ENCODE measurements at regions not wholly inside any gene's neighbourhood (a gene's known extent, or its start where the extent isn't known, plus 50 kb on each side); places are given as distances from the start of the nearest gene placed in this dataset.

DNA sequence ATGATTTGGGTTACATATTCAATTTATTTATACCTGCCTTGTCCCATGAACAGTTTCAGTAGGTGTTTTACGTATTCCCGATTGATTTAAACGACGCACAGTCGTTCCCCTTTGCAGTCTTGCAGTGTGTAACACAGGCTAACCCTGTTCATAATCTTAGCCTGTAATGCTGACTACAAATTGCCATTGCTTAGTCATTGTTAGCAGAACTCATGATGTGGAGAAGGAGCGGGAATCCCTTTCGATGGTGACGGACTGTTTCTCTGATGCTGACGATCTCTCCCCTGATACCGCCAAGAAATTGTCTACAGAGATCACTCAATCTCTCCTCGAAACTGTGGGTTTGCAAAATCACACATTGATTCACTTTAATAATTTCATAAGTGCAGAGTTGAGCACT lies 93.2 kb downstream of the MRPL36 start:
- H4K20me1 ChIP-seq (ENCODE audit: insufficient read depth, low read length, poor library complexity, severe bottlenecking), result no peaks in the 10 kb centered on the region
- no peaks in the 10 kb centered on the region for H3F3A ChIP-seq (ENCODE audit: low read depth)
- H3K36me3 ChIP-seq (ENCODE audit: insufficient read depth, low read length), result no peaks in the 10 kb centered on the region
- no peaks in the 10 kb centered on the region for H3K27me3 ChIP-seq (ENCODE audit: insufficient read depth, low read length, poor library complexity, severe bottlenecking)
- TF ChIP-seq, protein P1, sequence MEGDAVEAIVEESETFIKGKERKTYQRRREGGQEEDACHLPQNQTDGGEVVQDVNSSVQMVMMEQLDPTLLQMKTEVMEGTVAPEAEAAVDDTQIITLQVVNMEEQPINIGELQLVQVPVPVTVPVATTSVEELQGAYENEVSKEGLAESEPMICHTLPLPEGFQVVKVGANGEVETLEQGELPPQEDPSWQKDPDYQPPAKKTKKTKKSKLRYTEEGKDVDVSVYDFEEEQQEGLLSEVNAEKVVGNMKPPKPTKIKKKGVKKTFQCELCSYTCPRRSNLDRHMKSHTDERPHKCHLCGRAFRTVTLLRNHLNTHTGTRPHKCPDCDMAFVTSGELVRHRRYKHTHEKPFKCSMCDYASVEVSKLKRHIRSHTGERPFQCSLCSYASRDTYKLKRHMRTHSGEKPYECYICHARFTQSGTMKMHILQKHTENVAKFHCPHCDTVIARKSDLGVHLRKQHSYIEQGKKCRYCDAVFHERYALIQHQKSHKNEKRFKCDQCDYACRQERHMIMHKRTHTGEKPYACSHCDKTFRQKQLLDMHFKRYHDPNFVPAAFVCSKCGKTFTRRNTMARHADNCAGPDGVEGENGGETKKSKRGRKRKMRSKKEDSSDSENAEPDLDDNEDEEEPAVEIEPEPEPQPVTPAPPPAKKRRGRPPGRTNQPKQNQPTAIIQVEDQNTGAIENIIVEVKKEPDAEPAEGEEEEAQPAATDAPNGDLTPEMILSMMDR (conservative IDR thresholded peaks at IDR 0.05; ENCODE audit: low read length), result no peak
- TF ChIP-seq EZH2phosphoT487 (IDR thresholded peaks at IDR 0.05; ENCODE audit: borderline replicate concordance), result no peak
- H3K9ac ChIP-seq (ENCODE audit: low read depth, low read length, poor library complexity, severe bottlenecking), result no peak overlapping the region
- H3K9me3 ChIP-seq (ENCODE audit: insufficient read depth, low read depth, low read length), result no peaks in the 10 kb centered on the region; the same call in 1 of the 2 replicates
- H3K4me1 ChIP-seq (ENCODE audit: insufficient read depth, low read length, poor library complexity, severe bottlenecking), result no peaks in the 10 kb centered on the region
- no peaks in the 10 kb centered on the region for H3K9me2 ChIP-seq (replicated peaks; ENCODE audit: low read depth, low read length)
- no peak overlapping the region for H3K4me2 ChIP-seq (ENCODE audit: low read depth, low read length, poor library complexity, severe bottlenecking)
- no peak overlapping the region for H3K4me3 ChIP-seq (ENCODE audit: low read length, poor library complexity, severe bottlenecking)
- no peak overlapping the region for H2AFZ ChIP-seq (ENCODE audit: low read length)
- H3K79me2 ChIP-seq (ENCODE audit: insufficient read depth, low read length), result no peaks in the 10 kb centered on the region

DNA sequence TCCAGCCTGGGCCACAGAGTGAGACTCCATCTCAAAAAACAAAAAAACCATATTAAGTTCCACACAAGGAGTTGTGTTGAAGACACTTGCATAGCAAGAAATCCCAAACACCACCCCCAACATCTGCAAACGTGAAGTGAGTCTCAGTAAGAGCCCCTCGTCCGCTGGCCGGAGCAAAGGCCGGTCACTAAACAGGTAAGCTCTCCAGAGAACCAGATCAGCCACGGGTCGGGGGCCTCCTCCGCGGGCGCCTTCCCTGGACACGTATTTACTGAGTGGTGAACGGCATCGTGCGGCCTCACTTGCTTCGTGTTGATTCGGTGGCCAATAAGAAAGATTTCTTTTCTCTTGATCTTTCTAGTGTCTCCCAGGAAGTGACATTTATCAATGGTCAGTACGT lies 93.6 kb downstream of the MRPL36 start:
- H3K9ac ChIP-seq (ENCODE audit: low read depth, low read length, poor library complexity, severe bottlenecking), result no peak overlapping the region
- H4K20me1 ChIP-seq (ENCODE audit: insufficient read depth, low read length, poor library complexity, severe bottlenecking), result no peaks in the 10 kb centered on the region
- TF ChIP-seq, protein P1 (conservative IDR thresholded peaks at IDR 0.05; ENCODE audit: low read length), result no peak
- no peak for TF ChIP-seq EZH2phosphoT487 (IDR thresholded peaks at IDR 0.05; ENCODE audit: borderline replicate concordance)
- no peaks in the 10 kb centered on the region for H3K79me2 ChIP-seq (ENCODE audit: insufficient read depth, low read length)
- H3K9me3 ChIP-seq (ENCODE audit: insufficient read depth, low read depth, low read length), result no peaks in the 10 kb centered on the region; the same call in 1 of the 2 replicates
- H3K4me2 ChIP-seq (ENCODE audit: low read depth, low read length, poor library complexity, severe bottlenecking), result no peak overlapping the region
- H2AFZ ChIP-seq (ENCODE audit: low read length), result no peak overlapping the region
- no peaks in the 10 kb centered on the region for H3K9me2 ChIP-seq (replicated peaks; ENCODE audit: low read depth, low read length)
- H3K4me1 ChIP-seq (ENCODE audit: insufficient read depth, low read length, poor library complexity, severe bottlenecking), result no peaks in the 10 kb centered on the region
- no peaks in the 10 kb centered on the region for H3F3A ChIP-seq (ENCODE audit: low read depth)
- no peaks in the 10 kb centered on the region for H3K36me3 ChIP-seq (ENCODE audit: insufficient read depth, low read length)
- no peaks in the 10 kb centered on the region for H3K27me3 ChIP-seq (ENCODE audit: insufficient read depth, low read length, poor library complexity, severe bottlenecking)
- no peak overlapping the region for H3K4me3 ChIP-seq (ENCODE audit: low read length, poor library complexity, severe bottlenecking)

DNA sequence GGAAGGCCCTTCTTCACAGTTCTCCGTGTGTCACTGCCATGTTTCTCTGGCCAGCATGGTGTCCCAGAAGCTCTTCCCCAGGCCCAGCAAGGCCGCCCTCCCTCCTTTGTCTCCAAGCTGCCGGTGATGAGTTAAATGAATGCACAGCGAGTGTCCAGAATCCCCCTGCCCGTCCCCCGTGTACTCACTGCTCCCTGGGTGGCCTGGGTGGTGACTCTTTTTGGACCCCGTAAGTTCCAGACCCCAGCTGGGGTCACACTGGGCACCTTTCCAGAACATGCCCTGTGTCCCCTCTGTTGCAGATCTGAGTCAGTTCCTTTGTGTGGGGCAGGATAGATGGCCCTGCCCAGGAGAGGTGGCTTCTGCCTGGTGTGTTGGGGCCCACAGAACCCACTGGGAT lies 95.0 kb downstream of the MRPL36 start:
- Histone ChIP-seq H3K9me3 (ENCODE audit: insufficient read depth, low read depth, low read length) (no peaks in the 10 kb centered on the region; the same call in 1 of the 2 replicates), H3K9ac (ENCODE audit: low read depth, low read length, poor library complexity, severe bottlenecking) (no peak overlapping the region), H3K4me1 (ENCODE audit: insufficient read depth, low read length, poor library complexity, severe bottlenecking) (no peaks in the 10 kb centered on the region), H3K79me2 (ENCODE audit: insufficient read depth, low read length) (no peaks in the 10 kb centered on the region), H4K20me1 (ENCODE audit: insufficient read depth, low read length, poor library complexity, severe bottlenecking) (no peaks in the 10 kb centered on the region), H3F3A (ENCODE audit: low read depth) (no peaks in the 10 kb centered on the region), H3K9me2 (replicated peaks; ENCODE audit: low read depth, low read length) (no peaks in the 10 kb centered on the region), H3K4me2 (ENCODE audit: low read depth, low read length, poor library complexity, severe bottlenecking) (no peak overlapping the region), H3K4me3 (ENCODE audit: low read length, poor library complexity, severe bottlenecking) (no peak overlapping the region), H3K36me3 (ENCODE audit: insufficient read depth, low read length) (no peaks in the 10 kb centered on the region), H3K27me3 (ENCODE audit: insufficient read depth, low read length, poor library complexity, severe bottlenecking) (no peaks in the 10 kb centered on the region), H2AFZ (ENCODE audit: low read length) (no peak overlapping the region)
- TF ChIP-seq EZH2phosphoT487 (IDR thresholded peaks at IDR 0.05; ENCODE audit: borderline replicate concordance), result no peak
- TF ChIP-seq, protein P1 (conservative IDR thresholded peaks at IDR 0.05; ENCODE audit: low read length), result no peak
